ENCODE measurements at regions not wholly inside any gene's neighbourhood (a gene's known extent, or its start where the extent isn't known, plus 50 kb on each side); places are given as distances from the start of the nearest gene placed in this dataset.

DNA sequence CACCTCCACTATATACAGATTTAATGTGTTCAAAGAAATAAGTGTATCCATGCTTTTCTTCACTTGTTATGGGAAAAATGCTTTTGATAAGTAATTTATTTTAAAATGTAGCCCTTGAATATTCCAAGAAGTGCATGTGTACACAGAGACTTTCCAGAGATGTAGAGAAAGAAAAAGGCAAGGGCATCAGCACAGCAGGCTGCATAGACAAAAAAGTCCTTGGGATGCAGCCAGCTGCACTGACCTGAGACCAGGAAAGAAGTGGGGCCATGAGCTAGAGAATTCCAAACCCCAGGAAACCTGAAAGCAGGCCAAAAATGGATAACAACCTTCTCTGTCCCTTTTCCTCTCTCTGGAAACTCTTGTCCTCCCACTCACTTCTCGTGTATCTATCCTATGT lies 51.6 kb upstream of the PRDM8 start:
- no peak for TF ChIP-seq FOXM1 (IDR thresholded peaks at IDR 0.05; ENCODE audit: borderline replicate concordance)
- no peak for TF ChIP-seq ELF4 (IDR thresholded peaks at IDR 0.05)
- TF ChIP-seq LEF1 (IDR thresholded peaks at IDR 0.05; ENCODE audit: borderline replicate concordance), result no peak
- no peak for TF ChIP-seq CTBP1 (IDR thresholded peaks at IDR 0.05; ENCODE audit: borderline replicate concordance)
- TF ChIP-seq TARDBP (IDR thresholded peaks at IDR 0.05), result no peak
- TF ChIP-seq FOXA1 (IDR thresholded peaks at IDR 0.05), result no peak
- no peak for TF ChIP-seq BHLHE40 (IDR thresholded peaks at IDR 0.05; ENCODE audit: borderline replicate concordance)
- TF ChIP-seq L3MBTL2 (conservative IDR thresholded peaks at IDR 0.05), result no peak
- TF ChIP-seq ARNT (IDR thresholded peaks at IDR 0.05), result no peak
- TF ChIP-seq NFRKB (IDR thresholded peaks at IDR 0.05), result no peak
- no peak for TF ChIP-seq ZNF384 (IDR thresholded peaks at IDR 0.05)
- TF ChIP-seq SUZ12 (IDR thresholded peaks at IDR 0.05), result no peak
- ChIA-PET POLR2A (no interaction called here), CTCF (no interaction called here)
- no peak for DNase-seq (ENCODE audit: extremely low spot score)

DNA sequence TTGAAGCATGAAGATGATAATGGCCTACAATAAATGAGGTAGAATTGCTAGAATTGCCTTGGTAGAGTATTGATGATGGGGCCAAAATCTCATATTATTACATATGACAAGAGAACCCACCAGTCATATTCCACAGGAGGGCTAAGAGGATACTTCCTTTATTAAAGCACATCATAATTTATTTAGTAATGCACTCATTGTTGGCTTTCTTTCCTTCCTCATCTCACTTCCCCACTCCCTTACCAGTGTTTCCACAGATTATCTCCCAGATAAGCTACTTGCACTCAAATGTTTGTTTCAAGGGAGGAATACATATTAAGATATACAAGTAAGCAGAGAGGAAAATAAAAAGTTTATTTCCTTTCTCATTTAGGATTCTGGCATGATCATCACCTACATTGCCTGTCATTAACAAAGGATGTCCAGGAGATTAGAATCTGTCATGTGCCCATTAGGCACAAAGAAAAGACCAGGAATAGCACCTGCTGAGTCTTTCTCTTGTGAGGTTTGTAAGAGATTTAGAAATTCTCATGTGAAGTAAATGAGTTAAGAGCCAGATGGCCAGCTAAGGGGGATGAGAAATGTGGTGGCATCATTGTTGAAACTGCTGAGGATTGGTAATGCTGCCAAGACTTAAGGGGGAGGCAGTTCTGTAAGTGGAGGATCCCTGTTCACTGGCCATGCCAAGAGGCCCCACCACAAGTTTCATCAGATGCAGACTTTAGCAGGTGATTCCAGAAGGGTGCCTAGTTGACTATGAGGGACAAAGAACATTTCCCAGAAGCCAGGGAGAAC lies 52.4 kb upstream of the PRDM8 start:
- ChIA-PET POLR2A (no interaction called here), CTCF (no interaction called here)

DNA sequence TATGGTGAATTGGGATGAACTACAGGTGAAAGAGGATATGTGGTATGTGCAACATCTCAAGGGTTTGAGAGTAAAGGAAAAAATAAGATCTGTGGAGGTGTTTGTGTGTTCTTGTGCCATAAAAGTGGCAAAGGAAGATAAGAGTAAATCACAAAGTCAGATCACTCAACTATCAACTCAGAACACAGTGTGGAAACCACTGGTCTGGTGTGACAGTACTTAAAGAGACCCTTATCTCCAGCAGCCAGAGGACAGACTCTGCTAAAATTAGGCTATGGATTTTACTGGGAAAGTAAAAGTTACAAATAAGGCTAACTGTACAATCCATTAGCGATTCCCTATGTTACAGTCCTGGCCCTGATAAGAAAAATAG lies 54.0 kb upstream of the PRDM8 start:
- DNase-seq (ENCODE audit: extremely low spot score), result no peak
- ChIA-PET CTCF (no interaction called here), POLR2A (no interaction called here)
- no peak for TF ChIP-seq CTBP1 (IDR thresholded peaks at IDR 0.05; ENCODE audit: borderline replicate concordance)
- no peak for TF ChIP-seq FOXA1 (IDR thresholded peaks at IDR 0.05)
- TF ChIP-seq HDGF (IDR thresholded peaks at IDR 0.05; ENCODE audit: borderline replicate concordance), result no peak
- TF ChIP-seq SP1 (IDR thresholded peaks at IDR 0.05), result no peak
- TF ChIP-seq LEF1 (IDR thresholded peaks at IDR 0.05; ENCODE audit: borderline replicate concordance), result no peak
- no peak for TF ChIP-seq NFRKB (IDR thresholded peaks at IDR 0.05)
- TF ChIP-seq FOXK2 (IDR thresholded peaks at IDR 0.05), result no peak

More for the DNA sequence above, 52.4 kb upstream of the PRDM8 start:
- TF ChIP-seq SUZ12 (IDR thresholded peaks at IDR 0.05) (no peak), L3MBTL2 (conservative IDR thresholded peaks at IDR 0.05) (no peak), ARNT (IDR thresholded peaks at IDR 0.05) (no peak), LEF1 (IDR thresholded peaks at IDR 0.05; ENCODE audit: borderline replicate concordance) (no peak), CTBP1 (IDR thresholded peaks at IDR 0.05; ENCODE audit: borderline replicate concordance) (no peak), ZNF384 (IDR thresholded peaks at IDR 0.05) (no peak), SP1 (IDR thresholded peaks at IDR 0.05) (no peak), FOXK2 (IDR thresholded peaks at IDR 0.05) (no peak), HDGF (IDR thresholded peaks at IDR 0.05; ENCODE audit: borderline replicate concordance) (no peak)
- DNase-seq (ENCODE audit: extremely low spot score), result no peak

DNA sequence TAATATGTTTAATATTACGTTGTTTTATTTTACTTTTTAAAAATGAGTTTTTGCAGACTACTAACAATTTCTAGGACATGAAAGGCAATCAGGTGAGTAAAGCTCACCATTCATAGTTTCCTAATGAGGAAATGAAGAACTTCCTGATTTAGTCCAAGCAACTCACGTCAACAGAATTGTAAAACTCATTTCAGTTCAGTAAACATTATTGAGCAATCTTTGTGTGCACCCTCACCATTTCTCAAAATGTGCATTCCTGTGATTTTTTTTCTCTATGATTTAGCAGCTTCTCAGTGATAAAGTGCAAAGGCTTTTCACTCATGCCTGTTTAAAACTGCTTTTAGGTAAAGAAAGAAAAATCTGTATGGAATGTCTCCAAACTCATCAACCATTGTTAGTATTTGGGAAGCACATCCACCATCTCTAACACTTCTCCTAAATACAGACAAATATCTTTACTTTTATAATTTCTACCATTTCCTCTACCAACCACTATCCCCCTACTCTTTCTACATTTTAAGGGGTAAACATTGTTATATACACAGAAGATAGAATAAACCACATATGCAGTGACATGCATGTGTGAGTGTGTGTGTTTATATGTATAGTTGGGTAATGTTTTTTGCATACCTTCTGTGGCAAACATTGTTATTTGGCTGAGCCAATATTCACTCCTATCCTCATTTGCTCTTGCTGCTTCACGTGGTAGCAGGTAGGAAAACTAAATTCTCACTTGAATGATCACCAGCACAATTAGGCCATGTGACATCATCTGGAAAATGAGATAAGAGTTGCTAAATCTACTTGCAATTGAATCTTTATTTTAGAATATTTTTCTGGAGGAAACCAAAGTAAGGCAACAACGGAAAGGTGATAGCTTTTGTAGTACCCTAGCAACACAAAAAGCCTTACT lies 54.7 kb upstream of the PRDM8 start:
- CTCF ChIA-PET, result no interaction called here
- TF ChIP-seq BHLHE40 (IDR thresholded peaks at IDR 0.05; ENCODE audit: borderline replicate concordance), result no peak
- TF ChIP-seq ARNT (IDR thresholded peaks at IDR 0.05), result no peak
- TF ChIP-seq L3MBTL2 (conservative IDR thresholded peaks at IDR 0.05), result no peak
- TF ChIP-seq CTBP1 (IDR thresholded peaks at IDR 0.05; ENCODE audit: borderline replicate concordance), result no peak
- TF ChIP-seq HDGF (IDR thresholded peaks at IDR 0.05; ENCODE audit: borderline replicate concordance), result no peak
- no peak for TF ChIP-seq NFRKB (IDR thresholded peaks at IDR 0.05)
- no peak for TF ChIP-seq ELF4 (IDR thresholded peaks at IDR 0.05)
- no peak for TF ChIP-seq TARDBP (IDR thresholded peaks at IDR 0.05)
- TF ChIP-seq, protein P1, sequence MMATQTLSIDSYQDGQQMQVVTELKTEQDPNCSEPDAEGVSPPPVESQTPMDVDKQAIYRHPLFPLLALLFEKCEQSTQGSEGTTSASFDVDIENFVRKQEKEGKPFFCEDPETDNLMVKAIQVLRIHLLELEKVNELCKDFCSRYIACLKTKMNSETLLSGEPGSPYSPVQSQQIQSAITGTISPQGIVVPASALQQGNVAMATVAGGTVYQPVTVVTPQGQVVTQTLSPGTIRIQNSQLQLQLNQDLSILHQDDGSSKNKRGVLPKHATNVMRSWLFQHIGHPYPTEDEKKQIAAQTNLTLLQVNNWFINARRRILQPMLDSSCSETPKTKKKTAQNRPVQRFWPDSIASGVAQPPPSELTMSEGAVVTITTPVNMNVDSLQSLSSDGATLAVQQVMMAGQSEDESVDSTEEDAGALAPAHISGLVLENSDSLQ (IDR thresholded peaks at IDR 0.05), result no peak
- POLR2A ChIA-PET, result no interaction called here
- DNase-seq (ENCODE audit: extremely low spot score), result no peak

DNA sequence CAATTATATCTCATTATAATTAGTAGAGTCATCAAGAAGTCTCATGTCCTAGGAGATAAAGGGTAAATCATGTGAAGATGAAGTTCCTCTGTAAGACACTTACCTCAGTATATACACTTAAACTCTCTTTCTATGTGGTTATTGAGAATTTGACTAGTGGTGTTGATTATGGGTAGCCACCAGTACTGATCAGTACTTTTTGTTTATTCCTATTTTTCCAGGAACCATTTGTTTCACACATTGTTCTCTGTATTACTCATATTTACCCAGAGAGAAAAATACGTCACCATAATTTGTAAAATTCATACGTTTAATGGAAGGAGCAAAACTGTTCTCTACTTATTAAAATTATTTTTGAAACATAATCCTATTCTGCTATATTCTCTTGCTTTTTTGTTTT lies 55.8 kb upstream of the PRDM8 start:
- POLR2A ChIA-PET, result no interaction called here
- no peak for DNase-seq (ENCODE audit: extremely low spot score)

DNA sequence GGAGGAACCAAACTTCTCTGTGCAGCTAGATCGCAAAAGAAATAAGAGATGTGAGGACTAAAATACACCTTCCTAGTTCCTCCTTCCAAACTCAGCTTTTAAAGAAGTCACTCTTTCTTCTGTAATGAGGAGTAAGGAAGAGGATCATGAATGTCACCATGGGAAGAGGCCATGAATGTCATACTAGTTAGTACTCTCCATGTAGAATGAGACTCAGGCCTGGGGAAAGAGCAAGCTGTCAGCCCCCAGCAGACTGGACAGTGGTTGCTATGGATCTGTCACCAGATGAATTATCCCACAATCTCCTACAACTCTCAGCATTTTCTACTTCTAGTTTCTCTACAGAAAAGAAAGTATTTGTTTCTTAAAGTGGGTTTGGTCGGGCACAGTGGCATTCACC lies 57.1 kb upstream of the PRDM8 start:
- POLR2A ChIA-PET, result no interaction called here
- CTCF ChIA-PET, result no interaction called here
- DNase-seq (ENCODE audit: extremely low spot score), result no peak
- TF ChIP-seq SUZ12 (IDR thresholded peaks at IDR 0.05), result no peak
- no peak for TF ChIP-seq BHLHE40 (IDR thresholded peaks at IDR 0.05; ENCODE audit: borderline replicate concordance)
- TF ChIP-seq TARDBP (IDR thresholded peaks at IDR 0.05), result no peak
- no peak for TF ChIP-seq FOXK2 (IDR thresholded peaks at IDR 0.05)
- TF ChIP-seq L3MBTL2 (conservative IDR thresholded peaks at IDR 0.05), result no peak
- TF ChIP-seq SP1 (IDR thresholded peaks at IDR 0.05), result no peak
- no peak for TF ChIP-seq FOXA1 (IDR thresholded peaks at IDR 0.05)
- no peak for TF ChIP-seq FOXM1 (IDR thresholded peaks at IDR 0.05; ENCODE audit: borderline replicate concordance)

More for the DNA sequence above, 55.8 kb upstream of the PRDM8 start:
- TF ChIP-seq NFRKB (IDR thresholded peaks at IDR 0.05), result no peak
- TF ChIP-seq HDGF (IDR thresholded peaks at IDR 0.05; ENCODE audit: borderline replicate concordance), result no peak
- TF ChIP-seq SP1 (IDR thresholded peaks at IDR 0.05), result no peak
- no peak for TF ChIP-seq SUZ12 (IDR thresholded peaks at IDR 0.05)
- TF ChIP-seq L3MBTL2 (conservative IDR thresholded peaks at IDR 0.05), result no peak
- TF ChIP-seq FOXM1 (IDR thresholded peaks at IDR 0.05; ENCODE audit: borderline replicate concordance), result no peak
- TF ChIP-seq ELF4 (IDR thresholded peaks at IDR 0.05), result no peak
- no peak for TF ChIP-seq BHLHE40 (IDR thresholded peaks at IDR 0.05; ENCODE audit: borderline replicate concordance)
- no peak for TF ChIP-seq ZNF384 (IDR thresholded peaks at IDR 0.05)
- TF ChIP-seq FOXK2 (IDR thresholded peaks at IDR 0.05), result no peak
- CTCF ChIA-PET, result no interaction called here

DNA sequence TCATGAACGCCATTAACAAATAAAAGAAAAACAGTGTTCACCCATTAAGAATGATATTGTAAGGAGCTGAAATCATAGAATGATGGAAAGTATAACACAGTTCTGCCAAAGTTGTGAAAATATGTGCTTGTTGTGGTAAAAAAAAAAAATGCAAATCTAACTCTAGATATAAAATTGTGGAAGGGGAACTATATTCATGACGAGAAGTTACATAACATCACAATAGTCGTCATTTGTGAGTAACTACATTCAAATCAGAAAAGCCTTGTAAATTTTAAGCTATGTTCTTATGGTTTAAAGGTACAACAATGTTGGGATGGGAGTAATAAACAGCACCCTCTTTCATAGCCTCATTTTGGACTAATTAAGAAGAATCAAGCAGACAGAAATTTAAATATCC lies 57.6 kb upstream of the PRDM8 start:
- TF ChIP-seq ARNT (IDR thresholded peaks at IDR 0.05) (no peak), TARDBP (IDR thresholded peaks at IDR 0.05) (no peak), NFRKB (IDR thresholded peaks at IDR 0.05) (no peak), FOXK2 (IDR thresholded peaks at IDR 0.05) (no peak), L3MBTL2 (conservative IDR thresholded peaks at IDR 0.05) (no peak), FOXM1 (IDR thresholded peaks at IDR 0.05; ENCODE audit: borderline replicate concordance) (no peak), ZNF384 (IDR thresholded peaks at IDR 0.05) (no peak), SUZ12 (IDR thresholded peaks at IDR 0.05) (no peak), FOXA1 (IDR thresholded peaks at IDR 0.05) (no peak)
- TF ChIP-seq, protein P1 (IDR thresholded peaks at IDR 0.05), result no peak
- CTCF ChIA-PET, result no interaction called here

More for the DNA sequence above, 57.6 kb upstream of the PRDM8 start:
- no peak for DNase-seq (ENCODE audit: extremely low spot score)
- POLR2A ChIA-PET, result no interaction called here

Data from HEK293T (cell line).